ENCODE measurements at regions not wholly inside any gene's neighbourhood (a gene's known extent, or its start where the extent isn't known, plus 50 kb on each side); places are given as distances from the start of the nearest gene placed in this dataset.

- DNase-seq (ENCODE audit: low spot score) = no peak
These were observed 656.2 kb upstream of the CHAC2 start for GRCh38 chr2:53111406-53111805.

GRCh38 chr2:53111004-53111403 lies 656.6 kb upstream of the CHAC2 start:
- DNase-seq (ENCODE audit: low spot score) = no peak

- DNase-seq (ENCODE audit: low spot score) = no peak
These were observed 659.4 kb upstream of the CHAC2 start for GRCh38 chr2:53108246-53108645.

GRCh38 chr2:53104263-53104662 lies 663.3 kb upstream of the CHAC2 start:
- DNase-seq (ENCODE audit: low spot score) = no peak

GRCh38 chr2:53103679-53104078 lies 663.9 kb upstream of the CHAC2 start:
- no peak for DNase-seq (ENCODE audit: low spot score)

DNA sequence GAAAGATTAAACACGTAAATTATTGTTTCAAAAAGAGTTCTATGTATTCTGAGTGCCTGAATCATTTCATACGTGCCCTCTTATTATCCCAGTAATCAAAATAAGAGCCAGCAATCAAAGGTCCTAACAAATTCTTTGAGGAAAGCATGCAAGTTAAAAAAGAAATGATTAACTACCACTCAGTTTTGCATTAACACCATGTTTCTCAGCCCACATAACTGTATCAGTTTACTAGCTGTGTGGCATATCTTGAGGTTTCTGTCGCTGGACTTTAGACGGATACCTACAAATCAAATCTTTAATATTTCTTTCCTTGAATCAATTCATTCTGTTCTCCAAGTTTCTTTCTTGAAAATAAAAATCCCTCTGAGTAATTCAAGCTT lies 668.9 kb upstream of the CHAC2 start:
- no peak for DNase-seq (ENCODE audit: low spot score)

DNA sequence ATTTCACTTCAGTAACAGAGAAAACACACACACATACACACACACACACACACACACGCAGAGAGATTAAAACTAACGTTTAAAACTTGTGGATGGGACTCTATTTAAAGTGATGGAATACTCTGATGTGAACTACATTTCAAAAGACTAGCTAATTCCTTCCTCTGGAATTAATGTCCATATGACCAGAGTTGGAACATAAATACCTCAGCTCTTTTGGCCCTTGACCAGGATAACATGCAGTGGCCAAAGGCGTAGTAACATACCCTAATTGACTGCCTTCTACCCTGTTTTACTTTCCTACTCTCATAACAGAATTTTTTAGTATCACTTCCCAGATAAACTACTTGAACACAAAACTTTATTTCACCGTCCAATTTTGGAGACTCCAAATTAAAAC lies 671.3 kb upstream of the CHAC2 start:
- no peak for DNase-seq (ENCODE audit: low spot score)

DNA sequence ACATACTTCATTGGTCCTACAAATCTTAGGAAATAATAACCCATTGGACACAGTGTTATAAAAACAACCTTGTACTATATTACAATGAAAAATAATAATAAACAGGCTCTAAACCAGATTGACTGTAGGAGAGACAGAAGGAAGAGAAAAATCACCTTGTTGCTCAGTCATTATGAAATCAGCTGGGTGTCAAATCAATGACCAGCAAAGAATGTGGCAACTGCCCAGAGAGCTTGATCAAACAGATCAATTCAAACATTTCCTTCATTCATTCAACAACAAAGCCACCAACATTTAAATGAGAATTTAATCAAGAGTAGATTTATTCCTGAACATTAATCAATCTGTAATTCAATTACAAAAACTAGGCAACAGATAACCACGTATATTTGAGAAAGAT lies 671.9 kb upstream of the CHAC2 start:
- no peak for DNase-seq (ENCODE audit: low spot score)

GRCh38 chr2:53095227-53095626 lies 672.4 kb upstream of the CHAC2 start:
- DNase-seq (ENCODE audit: low spot score) = no peak

GRCh38 chr2:53093355-53093754 lies 674.2 kb upstream of the CHAC2 start:
- DNase-seq (ENCODE audit: low spot score) = no peak

DNA sequence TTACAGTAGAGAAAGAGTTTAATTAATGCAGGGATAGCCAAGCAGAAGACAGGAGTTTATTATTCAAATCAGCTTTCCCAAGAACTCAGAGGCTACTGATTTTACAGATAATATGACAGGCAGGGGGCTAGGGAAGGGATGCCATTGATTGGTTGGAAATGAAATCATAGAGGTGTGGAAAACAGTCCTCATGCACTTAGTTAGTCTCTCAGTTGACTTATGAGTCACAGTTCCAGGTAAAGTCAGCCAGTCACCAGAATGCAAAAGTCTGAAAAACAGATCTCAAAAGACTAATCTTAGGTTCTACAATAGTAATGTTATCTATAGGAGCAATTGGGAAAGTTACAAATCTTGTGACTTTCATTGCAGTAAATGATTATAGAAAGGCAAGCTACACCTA lies 676.4 kb upstream of the CHAC2 start:
- no peak for DNase-seq (ENCODE audit: low spot score)

DNA sequence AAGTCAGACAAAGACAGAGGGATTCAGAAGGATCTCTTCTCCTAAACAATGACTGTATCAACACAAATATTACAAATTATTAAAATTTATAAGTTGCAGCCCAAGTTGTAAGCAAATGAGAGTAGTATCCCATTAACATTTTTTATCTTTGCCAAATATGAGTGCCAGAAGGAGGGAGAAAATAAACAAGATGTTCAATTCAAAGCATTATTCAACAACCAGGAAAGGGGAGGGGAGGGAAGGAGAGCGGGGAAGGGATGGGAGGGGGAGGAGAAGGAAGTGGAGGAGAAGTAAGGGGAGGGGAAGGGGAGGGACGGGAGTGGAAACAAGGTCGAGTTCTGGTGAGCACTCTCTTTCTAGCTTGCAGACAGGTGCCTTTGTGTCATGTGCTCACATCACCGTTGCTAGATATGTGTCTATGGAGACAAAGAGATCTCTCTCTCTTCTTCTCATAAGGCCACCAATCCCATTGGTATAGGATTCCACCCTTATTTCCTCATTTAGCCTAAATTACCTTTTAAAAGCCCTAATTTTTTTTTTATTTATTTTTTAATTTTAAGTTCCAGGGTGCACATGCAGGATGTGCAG lies 679.6 kb upstream of the CHAC2 start:
- DNase-seq (ENCODE audit: low spot score) = no peak

DNA sequence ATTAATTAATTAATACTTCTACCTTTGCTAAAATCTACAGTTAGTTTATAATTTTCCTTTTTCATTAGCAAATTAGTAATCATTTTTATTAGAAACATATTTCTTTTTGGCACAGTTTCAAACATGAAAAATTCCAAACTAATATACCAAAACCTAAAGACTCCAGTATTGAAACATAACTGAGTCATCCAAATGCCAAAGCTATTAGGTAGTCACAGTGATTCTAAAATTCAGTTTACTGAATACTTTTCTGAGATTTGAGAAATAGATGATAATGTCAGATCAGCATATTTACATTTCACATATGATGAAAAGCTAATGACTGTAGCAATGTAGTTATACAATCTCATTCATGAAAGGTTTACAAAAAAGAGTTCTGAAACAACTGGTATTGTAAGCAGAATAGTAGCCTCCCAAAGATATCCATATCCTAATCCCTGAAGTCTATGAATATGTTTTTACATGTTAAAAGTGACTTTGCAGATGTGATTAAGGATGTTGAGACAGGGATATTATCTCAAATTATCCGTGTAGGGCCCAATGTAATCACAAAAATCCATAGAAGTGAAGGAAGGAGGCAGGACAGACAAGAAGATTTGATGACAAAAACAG lies 680.2 kb upstream of the CHAC2 start:
- no peak for DNase-seq (ENCODE audit: low spot score)

DNA sequence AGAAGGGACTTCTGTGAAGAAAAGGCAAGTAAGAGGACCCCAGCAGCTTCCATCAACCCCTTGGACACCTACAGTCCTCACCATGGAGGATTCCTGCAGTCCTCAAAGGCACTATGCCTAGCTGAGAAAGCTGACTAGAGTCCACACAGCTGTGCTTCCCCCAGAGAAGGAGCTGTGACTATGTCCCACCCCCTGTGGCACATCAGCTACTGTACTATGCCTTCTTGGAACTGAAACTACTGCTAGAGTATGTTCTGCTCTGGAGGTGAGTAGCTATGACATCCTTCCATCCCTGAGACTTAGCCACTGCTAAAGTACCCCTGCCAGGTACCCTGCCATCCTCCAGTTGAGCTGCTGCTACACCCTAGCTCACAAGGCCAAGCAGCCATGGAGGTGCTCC lies 690.2 kb upstream of the CHAC2 start:
- no peak for DNase-seq (ENCODE audit: low spot score)

DNA sequence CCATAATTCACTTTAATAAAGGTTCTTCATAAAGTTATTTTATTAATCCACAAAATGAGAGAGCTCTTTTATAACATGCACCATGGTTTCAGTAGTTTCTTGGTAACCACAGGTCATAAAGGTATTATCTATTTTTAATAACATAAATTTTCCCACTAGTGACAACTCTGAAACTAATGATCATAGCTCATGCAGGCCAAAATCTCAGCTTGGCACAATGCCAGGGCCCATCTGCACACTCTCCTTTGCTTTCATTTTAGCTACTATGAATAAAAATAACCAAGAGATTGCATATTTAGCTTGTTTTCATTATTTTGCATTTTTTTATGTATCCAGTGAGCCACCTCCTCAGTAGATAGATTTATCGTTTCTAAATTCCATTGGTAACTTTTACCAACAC lies 691.8 kb upstream of the CHAC2 start:
- no peak for DNase-seq (ENCODE audit: low spot score)

DNA sequence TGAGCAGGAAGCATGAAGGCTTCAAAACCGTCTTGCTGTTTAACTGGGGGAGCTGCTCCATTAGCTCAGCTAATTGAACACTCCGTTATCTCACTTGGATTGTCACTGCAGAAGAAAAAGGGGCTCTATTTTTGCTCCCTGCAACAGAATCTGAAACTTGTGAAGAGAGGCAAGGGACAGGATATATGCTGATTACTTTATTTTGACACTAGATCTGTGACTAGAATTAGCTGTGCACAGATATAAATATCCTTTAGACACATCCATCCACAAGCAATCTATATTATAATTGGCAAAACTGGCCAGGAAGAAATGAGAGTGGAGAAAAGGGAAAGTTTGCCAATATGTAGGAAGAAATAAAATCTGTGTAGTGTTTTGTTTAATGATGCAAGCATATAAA lies 700.1 kb upstream of the CHAC2 start:
- no peak for DNase-seq (ENCODE audit: low spot score)

- DNase-seq (ENCODE audit: low spot score) = no peak
These were observed 700.5 kb upstream of the CHAC2 start for GRCh38 chr2:53067056-53067455.

- DNase-seq (ENCODE audit: low spot score) = no peak
These were observed 703.5 kb upstream of the CHAC2 start for GRCh38 chr2:53064154-53064553.

DNA sequence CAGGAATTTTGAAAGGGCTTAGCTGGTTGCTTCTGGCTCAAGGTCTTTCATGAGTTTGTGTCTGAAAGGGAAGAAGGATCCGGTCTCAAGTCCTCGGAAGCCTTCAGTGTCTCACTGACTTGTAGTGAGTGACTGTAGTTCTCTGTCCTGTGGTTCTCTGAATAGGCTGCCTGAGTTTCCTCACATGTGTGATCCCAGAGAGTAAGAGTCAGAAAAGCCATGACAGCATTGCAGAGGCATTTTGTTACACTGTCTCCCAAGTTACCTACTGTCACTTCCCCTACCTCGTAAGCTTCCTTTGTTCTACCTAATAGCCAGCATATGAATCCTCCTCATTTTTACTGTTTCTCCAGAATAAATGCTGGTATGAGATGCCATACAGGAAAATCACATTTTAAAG lies 709.1 kb upstream of the CHAC2 start:
- DNase-seq (ENCODE audit: low spot score) = no peak

DNA sequence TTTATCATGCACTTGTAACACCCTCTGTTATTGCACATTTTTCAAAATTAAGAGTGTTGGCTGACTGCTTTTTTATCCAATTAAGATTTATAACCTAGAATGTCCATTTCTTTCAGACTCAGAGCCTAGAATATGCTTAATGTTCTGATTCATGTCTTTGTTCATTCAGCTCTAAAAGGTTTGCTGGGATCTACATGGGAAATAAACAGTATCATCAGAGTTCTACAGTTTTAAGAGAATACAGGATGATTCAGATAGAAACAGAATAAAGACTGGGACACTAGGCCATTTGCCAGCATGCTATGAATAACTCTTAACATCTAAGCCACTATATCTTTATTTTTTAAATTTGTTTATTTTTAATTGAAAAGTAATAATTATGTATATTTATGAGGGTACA lies 713.7 kb upstream of the CHAC2 start:
- DNase-seq (ENCODE audit: low spot score) = no peak

DNA sequence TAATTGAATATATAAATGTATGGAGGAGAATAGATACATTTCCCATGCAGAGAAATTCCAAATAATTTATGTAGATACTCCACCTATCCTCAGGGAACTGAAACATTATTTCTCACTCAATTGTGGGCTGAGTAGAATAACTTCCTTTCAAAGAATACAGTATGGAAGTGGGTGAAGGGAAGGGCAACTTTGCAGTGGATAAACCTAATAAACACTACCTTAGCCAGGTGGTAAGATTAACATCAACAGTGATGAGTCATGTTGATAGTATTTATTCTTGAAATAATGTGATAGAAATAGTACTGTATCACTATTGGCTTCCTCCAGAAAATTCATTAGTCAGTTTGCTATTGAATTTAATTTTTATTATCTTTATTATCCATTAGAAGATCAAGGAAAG lies 716.4 kb upstream of the CHAC2 start:
- no peak for DNase-seq (ENCODE audit: low spot score)

DNA sequence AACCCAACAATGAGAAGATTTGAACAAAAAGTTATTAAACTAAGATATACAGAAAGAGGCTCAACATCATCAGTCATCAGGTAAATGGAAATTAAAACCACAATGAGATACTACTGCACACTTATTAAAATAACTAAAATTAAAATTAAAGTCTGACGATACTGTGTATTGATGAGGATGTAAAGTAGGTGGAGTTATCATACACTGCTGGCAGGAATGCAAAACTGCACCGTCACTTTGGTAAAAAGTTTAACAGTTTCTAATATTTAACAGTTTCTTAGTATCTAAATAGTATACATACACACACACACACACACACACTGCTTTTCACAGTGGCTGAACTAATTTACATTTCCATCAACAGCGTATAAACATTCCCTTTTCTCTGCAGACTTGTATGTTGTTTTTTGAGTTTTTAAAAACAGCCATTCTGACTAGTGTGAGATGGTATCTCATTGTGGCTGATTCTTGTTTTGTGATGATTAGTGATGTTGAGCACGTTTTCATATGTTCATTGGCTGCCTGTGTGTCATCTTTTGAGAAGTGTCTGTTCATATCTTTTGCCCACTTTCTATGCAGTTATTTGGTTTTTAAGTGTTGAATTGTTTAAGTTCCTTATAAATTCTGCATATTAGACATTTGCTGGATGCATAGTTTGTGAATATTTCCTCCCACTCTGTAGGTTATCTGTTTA lies 726.9 kb upstream of the CHAC2 start:
- no peak for DNase-seq (ENCODE audit: low spot score)

DNA sequence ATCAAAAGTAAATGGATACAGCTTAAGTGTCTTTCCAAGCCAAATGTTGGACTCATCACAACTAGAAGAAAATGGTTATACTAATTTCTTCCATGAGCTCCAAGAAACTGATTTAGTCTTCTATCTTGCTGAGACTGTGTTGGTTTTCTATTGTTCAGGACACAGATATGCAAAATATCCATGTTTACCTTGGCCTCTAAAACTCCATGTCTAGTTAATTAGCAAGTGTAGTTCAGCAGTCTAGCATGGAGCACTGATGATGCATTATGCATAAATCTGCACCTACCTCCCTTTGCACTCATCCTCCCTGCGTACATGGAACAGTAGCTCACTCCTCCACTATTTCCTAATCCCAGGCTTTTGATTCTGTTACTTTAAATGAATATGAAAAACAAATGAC lies 731.4 kb upstream of the CHAC2 start:
- DNase-seq (ENCODE audit: low spot score) = no peak

GRCh38 chr2:53035153-53035552 lies 732.5 kb upstream of the CHAC2 start:
- no peak for DNase-seq (ENCODE audit: low spot score)
